OCI-LY1 (cell line): ENCODE measurements at regions not wholly inside any gene's neighbourhood (a gene's known extent, or its start where the extent isn't known, plus 50 kb on each side); places are given as distances from the start of the nearest gene placed in this dataset.

ENCODE experiments used
- EZH2 ChIP-seq: fragments of 200-600 bp; sonication (generic), shearing (Covaris generic); IDR thresholded peaks from 2 replicates; pipeline ENCODE4 v1.8.0; 2017; ENCODE audit warnings: borderline replicate concordance, mixed run types, mild to moderate bottlenecking, antibody characterized with exemption, low read length, moderate library complexity, mixed read lengths
- TF ChIP-seq, protein P1 (sequence below): fragments of 200-600 bp; sonication (generic), shearing (Covaris generic); IDR thresholded peaks from 2 replicates; pipeline ENCODE4 v1.5.1; 2017; ENCODE audit warnings: mild to moderate bottlenecking, antibody characterized with exemption, low read length, moderate library complexity, mixed read lengths

GRCh38 chrX:51281758-51282318 lies 50.8 kb upstream of the NUDT10 start:
- TF ChIP-seq, protein P1, sequence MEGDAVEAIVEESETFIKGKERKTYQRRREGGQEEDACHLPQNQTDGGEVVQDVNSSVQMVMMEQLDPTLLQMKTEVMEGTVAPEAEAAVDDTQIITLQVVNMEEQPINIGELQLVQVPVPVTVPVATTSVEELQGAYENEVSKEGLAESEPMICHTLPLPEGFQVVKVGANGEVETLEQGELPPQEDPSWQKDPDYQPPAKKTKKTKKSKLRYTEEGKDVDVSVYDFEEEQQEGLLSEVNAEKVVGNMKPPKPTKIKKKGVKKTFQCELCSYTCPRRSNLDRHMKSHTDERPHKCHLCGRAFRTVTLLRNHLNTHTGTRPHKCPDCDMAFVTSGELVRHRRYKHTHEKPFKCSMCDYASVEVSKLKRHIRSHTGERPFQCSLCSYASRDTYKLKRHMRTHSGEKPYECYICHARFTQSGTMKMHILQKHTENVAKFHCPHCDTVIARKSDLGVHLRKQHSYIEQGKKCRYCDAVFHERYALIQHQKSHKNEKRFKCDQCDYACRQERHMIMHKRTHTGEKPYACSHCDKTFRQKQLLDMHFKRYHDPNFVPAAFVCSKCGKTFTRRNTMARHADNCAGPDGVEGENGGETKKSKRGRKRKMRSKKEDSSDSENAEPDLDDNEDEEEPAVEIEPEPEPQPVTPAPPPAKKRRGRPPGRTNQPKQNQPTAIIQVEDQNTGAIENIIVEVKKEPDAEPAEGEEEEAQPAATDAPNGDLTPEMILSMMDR: no peak
- no peak for TF ChIP-seq EZH2
